K562 (cell line): ENCODE measurements at regions not wholly inside any gene's neighbourhood (a gene's known extent, or its start where the extent isn't known, plus 50 kb on each side); places are given as distances from the start of the nearest gene placed in this dataset.

Source experiments
- ATAC-seq: fragments of 200-7000 bp; cut with Tn5 transposase; 3 replicates; pipeline ENCODE4 v1.9.1; 2020; ENCODE audit warnings: moderate library complexity
- BruUV-seq: library from RNA; stranded (reverse); fragments of 400-500 nt; replicated peaks from 2 replicates; lab custom pipeline; 2021; lab: Mats Ljungman, UMichigan
- CTCF ChIA-PET: fragments of 300-600 bp; formaldehyde crosslinking; extraction: SDS; loops from one replicate; lab custom pipeline; 2021; ENCODE audit warnings: low intra/inter-chr PET ratio; lab: Yijun Ruan, JAX
- POLR2A ChIA-PET: fragments of 300-600, 350-650 bp; sonication (Branson Sonifier 250); formaldehyde crosslinking; extraction: SDS; loops from one replicate; lab custom pipeline; 2021; ENCODE audit warnings: antibody characterized with exemption, inconsistent platforms; lab: Yijun Ruan, JAX
- DNase-seq, 4 experiments: peaks; one replicate each; pipeline versions ENCODE4 v3.0.0 to v3.0.0-alpha.2; 2011 to 2018; ENCODE audit warnings: low spot score in 3 of 4, mixed read lengths in 3 of 4; ENCODE audit errors: extremely low read depth in 1 of 4
- FAIRE-seq: peaks from 2 replicates; lab custom pipeline; 2011; peaks lifted over from hg19 to GRCh38; lab: Jason Lieb, UNC
- H2AFZ ChIP-seq: 2 replicates; pipeline ENCODE4 v1.6.0; 2011; ENCODE audit warnings: low read depth, low read length, control low read depth, inconsistent platforms
- H3K27ac ChIP-seq: fragments of 200-600 bp; 3 replicates; pipeline ENCODE4 v1.8.0; 2011; ENCODE audit warnings: low read depth, mild to moderate bottlenecking, control low read depth, inconsistent platforms, low read length, moderate library complexity, mixed read lengths; ENCODE audit errors: extremely low read depth
- H3K27me3 ChIP-seq, 2 experiments: fragments of 300-600 bp in 1 of 2; 2 replicates in 1 of 2; 3 replicates in 1 of 2; pipeline versions ENCODE4 v1.6.0 to v1.8.0; 2011; ENCODE audit warnings: inconsistent platforms in 2 of 2, low read length in 2 of 2, mild to moderate bottlenecking in 1 of 2, mixed read lengths in 1 of 2, moderate library complexity in 1 of 2; ENCODE audit not compliant: control insufficient read depth in 2 of 2, insufficient read depth in 2 of 2
- H3K36me3 ChIP-seq: fragments of 300-600 bp; 3 replicates; pipeline ENCODE4 v1.8.0; 2011; ENCODE audit warnings: mild to moderate bottlenecking, low read length, inconsistent platforms; ENCODE audit not compliant: control insufficient read depth, insufficient read depth
- H3K4me1 ChIP-seq, 2 experiments: fragments of 200-600 bp in 1 of 2; replicated peaks in 1 of 2; 2 replicates in 1 of 2; 3 replicates in 1 of 2; pipeline versions ENCODE4 v1.5.1 to v1.8.0; 2011; ENCODE audit warnings: inconsistent platforms in 2 of 2, low read length in 2 of 2, mild to moderate bottlenecking in 1 of 2, mixed read lengths in 1 of 2, moderate library complexity in 1 of 2; ENCODE audit not compliant: control insufficient read depth in 2 of 2, insufficient read depth in 2 of 2
- H3K4me2 ChIP-seq: 2 replicates; pipeline ENCODE4 v1.6.1; 2011; ENCODE audit warnings: low read length, control low read depth, inconsistent platforms, mixed read lengths; ENCODE audit not compliant: insufficient read depth
- H3K4me3 ChIP-seq: fragments of 200-600 bp; sonication (generic), shearing (Covaris generic); 2 replicates; pipeline ENCODE4 v1.5.1; 2016; ENCODE audit warnings: control low read depth, inconsistent platforms
- H3K79me2 ChIP-seq: fragments of 200-600 bp; 3 replicates; pipeline ENCODE4 v1.8.0; 2011; ENCODE audit warnings: low read length, inconsistent platforms; ENCODE audit not compliant: control insufficient read depth, insufficient read depth
- H3K9ac ChIP-seq, 2 experiments: 2 replicates each; pipeline versions ENCODE4 v1.6.0 to v1.6.1; 2011; ENCODE audit warnings: low read depth in 2 of 2, low read length in 2 of 2, control low read depth in 1 of 2, inconsistent platforms in 1 of 2, mild to moderate bottlenecking in 1 of 2, mixed read lengths in 1 of 2; ENCODE audit not compliant: insufficient read depth in 1 of 2
- H3K9me1 ChIP-seq: one replicate; pipeline ENCODE4 v1.6.0; 2011; ENCODE audit warnings: inconsistent platforms, mild to moderate bottlenecking, low read length, moderate library complexity; ENCODE audit not compliant: control insufficient read depth, insufficient read depth
- H3K9me3 ChIP-seq: replicated peaks from 2 replicates; pipeline ENCODE4 v1.5.1; 2011; ENCODE audit warnings: low read depth, low read length, inconsistent platforms; ENCODE audit not compliant: control insufficient read depth, insufficient read depth
- H4K20me1 ChIP-seq: replicated peaks from 2 replicates; pipeline ENCODE4 v1.6.1; 2011; ENCODE audit warnings: low read length, inconsistent platforms, mixed read lengths; ENCODE audit not compliant: control insufficient read depth, insufficient read depth
- CBFA2T2 ChIP-seq: fragments of 450-650 bp; conservative IDR thresholded peaks from 2 replicates; pipeline ENCODE4 v1.6.1; 2017; ENCODE audit warnings: mild to moderate bottlenecking
- CEBPB ChIP-seq: fragments of 450-650 bp; IDR thresholded peaks from 2 replicates; pipeline ENCODE4 v1.6.1; 2016; ENCODE audit warnings: missing genetic modification characterization, missing compliant biosample characterization
- COPS2 ChIP-seq: fragments of 450-650 bp; conservative IDR thresholded peaks from 2 replicates; pipeline ENCODE4 v1.6.1; 2016; ENCODE audit warnings: mild to moderate bottlenecking, moderate library complexity
- KLF10 ChIP-seq: fragments of 250-450 bp; sonication (Bioruptor Pico); IDR thresholded peaks from 2 replicates; pipeline ENCODE4 v1.6.1; 2021; ENCODE audit warnings: matching md5 sums
- ZFPM2 ChIP-seq: fragments of 250-450 bp; sonication (Bioruptor Pico); IDR thresholded peaks from 2 replicates; pipeline ENCODE4 v1.5.1; 2022; ENCODE audit warnings: mild to moderate bottlenecking
- ZKSCAN1 ChIP-seq: fragments of 150-350 bp; IDR thresholded peaks from 2 replicates; pipeline ENCODE4 v1.6.1; 2016; ENCODE audit warnings: low read depth, low read length
- WGBS: fragments of 100-300 bp; shearing (Covaris generic); methylation state at CpG from one replicate; pipeline ENCODE4 v1.1.6; 2016; ENCODE audit warnings: low coverage, mixed read lengths; ENCODE audit not compliant: insufficient coverage; ENCODE audit errors: missing lambda C conversion rate; 5-methylcytosine and 5-hydroxymethylcytosine counted together
- in situ Hi-C: fragments of 300-500 bp; cut with MboI; formaldehyde crosslinking; loops from 4 replicates; pipeline ENCODE4 v1.15.0; 2018; ENCODE audit warnings: inconsistent platforms, mixed read lengths
- intact Hi-C: fragments of 100-400 bp; cut with micrococcal nuclease; formaldehyde crosslinking; loops from 2 replicates; pipeline ENCODE4 v1.14.2; 2022
- TF ChIP-seq, protein P1 (sequence below): sonication (generic); formaldehyde crosslinking; IDR thresholded peaks from 2 replicates; pipeline ENCODE4 v1.8.1; 2023; ENCODE audit warnings: mild to moderate bottlenecking, missing genetic modification reagents, moderate library complexity

DNA sequence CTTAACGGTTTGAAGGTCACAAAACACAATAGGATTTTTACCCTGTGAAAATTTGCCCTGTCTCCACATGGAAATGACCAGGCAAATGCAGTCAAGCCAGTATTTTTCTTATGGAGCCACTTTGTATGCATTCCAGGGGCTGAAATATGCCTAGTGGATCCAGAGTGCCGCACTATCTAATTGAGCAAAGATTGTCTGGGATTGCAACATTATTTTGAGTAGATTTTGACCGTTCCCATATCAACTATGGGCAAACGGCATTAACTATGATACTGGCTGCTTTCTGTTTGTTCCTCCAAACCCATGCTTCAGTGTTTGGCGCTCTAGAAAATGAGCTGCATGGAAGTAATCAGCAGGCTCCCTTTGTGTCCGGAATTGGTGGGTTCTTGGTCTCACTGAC lies 223.0 kb downstream of the BTG1 start:
- no peaks in the 10 kb centered on the region for H3K27me3 ChIP-seq
- H3K27ac ChIP-seq: no peak overlapping the region
- peaks cover 0 to 22% of the 10 kb centered on the region in 2 experiments; a peak in 3 of 5 replicates for H3K4me1 ChIP-seq
- H3K4me3 ChIP-seq: no peak overlapping the region
- no TSS peak for BruUV-seq
- intact Hi-C loops (no loop called here), in situ Hi-C loops (no loop called here)
- no peak for FAIRE-seq
- no peak overlapping the region for H3K4me2 ChIP-seq
- H3K36me3 ChIP-seq: no peaks in the 10 kb centered on the region
- TF ChIP-seq CBFA2T2: no peak
- no peak for TF ChIP-seq ZKSCAN1
- TF ChIP-seq CEBPB: no peak
- no peak for TF ChIP-seq KLF10 (CRISPR knock-in tag)
- TF ChIP-seq ZFPM2 (CRISPR knock-in tag): no peak
- TF ChIP-seq COPS2: no peak
- TF ChIP-seq, protein P1, sequence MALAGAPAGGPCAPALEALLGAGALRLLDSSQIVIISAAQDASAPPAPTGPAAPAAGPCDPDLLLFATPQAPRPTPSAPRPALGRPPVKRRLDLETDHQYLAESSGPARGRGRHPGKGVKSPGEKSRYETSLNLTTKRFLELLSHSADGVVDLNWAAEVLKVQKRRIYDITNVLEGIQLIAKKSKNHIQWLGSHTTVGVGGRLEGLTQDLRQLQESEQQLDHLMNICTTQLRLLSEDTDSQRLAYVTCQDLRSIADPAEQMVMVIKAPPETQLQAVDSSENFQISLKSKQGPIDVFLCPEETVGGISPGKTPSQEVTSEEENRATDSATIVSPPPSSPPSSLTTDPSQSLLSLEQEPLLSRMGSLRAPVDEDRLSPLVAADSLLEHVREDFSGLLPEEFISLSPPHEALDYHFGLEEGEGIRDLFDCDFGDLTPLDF (CRISPR knock-in tag): no peak
- TF ChIP-seq, all 486 proteins: peak for 0
- H3K9me3 ChIP-seq: no peaks in the 10 kb centered on the region
- H2AFZ ChIP-seq: no peak overlapping the region
- no peak overlapping the region for H3K9ac ChIP-seq
- H3K9me1 ChIP-seq: no peaks in the 10 kb centered on the region
- H4K20me1 ChIP-seq: no peaks in the 10 kb centered on the region
- CTCF ChIA-PET: no interaction called here
- POLR2A ChIA-PET: interaction anchor here (1.1 to 2.5 kb wide), 2 partner anchors 222 kb away, joined by 3 to 8 read pairs; partner anchors contain the start of gene BTG1
- H3K79me2 ChIP-seq: no peaks in the 10 kb centered on the region
- DNase-seq (no peak), ATAC-seq (no peak)
- WGBS: 44% methylated on average over 6 of the region's 6 CpGs
